Cardiac fibroblast (primary cell): ENCODE measurements at regions not wholly inside any gene's neighbourhood (a gene's known extent, or its start where the extent isn't known, plus 50 kb on each side); places are given as distances from the start of the nearest gene placed in this dataset.
A peak's percentile ranks its signal among the peaks of the same experiment; 100 is the strongest.

Experiments used
- DNase-seq, 2 donors: peaks; one replicate each; pipeline versions ENCODE4 v3.0.0 to v3.0.0-alpha.2; 2010; ENCODE audit warnings: low read depth in 2 of 2
- H3K4me3 ChIP-seq, 2 donors: replicated peaks in 1 of 2; 1 replicate in 1 of 2; 2 replicates in 1 of 2; pipeline ENCODE4 v1.5.1; 2011; ENCODE audit warnings: low read depth in 2 of 2, low read length in 2 of 2, mild to moderate bottlenecking in 2 of 2, moderate library complexity in 1 of 2
- TF ChIP-seq, protein P1 (sequence below): IDR thresholded peaks from one replicate; pipeline ENCODE4 v1.5.1; 2011; ENCODE audit warnings: low read depth, mild to moderate bottlenecking, low read length, inconsistent platforms

DNA sequence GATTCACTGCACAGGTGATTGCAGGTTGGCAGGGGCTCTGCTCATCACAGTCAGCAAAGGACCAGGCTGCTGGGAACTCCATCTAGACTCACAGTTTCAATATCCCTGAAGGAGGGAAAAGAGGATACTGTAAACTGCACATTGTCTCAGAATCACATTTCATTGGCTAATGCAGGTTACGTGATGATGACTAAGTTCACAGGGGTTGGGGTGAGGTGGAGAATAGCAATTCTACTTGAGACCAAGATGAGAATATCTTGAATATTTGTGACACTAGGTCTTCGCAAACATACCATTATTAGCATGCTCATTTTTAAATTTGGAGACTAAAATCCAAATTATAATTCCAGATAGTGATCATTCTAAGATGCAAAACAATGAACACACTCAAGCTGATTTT, 208.5 kb upstream of the CITED2 start:
- H3K4me3 ChIP-seq: no peak overlapping the region
- DNase-seq: peak in 1 of 2 donors; percentile 31
- TF ChIP-seq, protein P1, sequence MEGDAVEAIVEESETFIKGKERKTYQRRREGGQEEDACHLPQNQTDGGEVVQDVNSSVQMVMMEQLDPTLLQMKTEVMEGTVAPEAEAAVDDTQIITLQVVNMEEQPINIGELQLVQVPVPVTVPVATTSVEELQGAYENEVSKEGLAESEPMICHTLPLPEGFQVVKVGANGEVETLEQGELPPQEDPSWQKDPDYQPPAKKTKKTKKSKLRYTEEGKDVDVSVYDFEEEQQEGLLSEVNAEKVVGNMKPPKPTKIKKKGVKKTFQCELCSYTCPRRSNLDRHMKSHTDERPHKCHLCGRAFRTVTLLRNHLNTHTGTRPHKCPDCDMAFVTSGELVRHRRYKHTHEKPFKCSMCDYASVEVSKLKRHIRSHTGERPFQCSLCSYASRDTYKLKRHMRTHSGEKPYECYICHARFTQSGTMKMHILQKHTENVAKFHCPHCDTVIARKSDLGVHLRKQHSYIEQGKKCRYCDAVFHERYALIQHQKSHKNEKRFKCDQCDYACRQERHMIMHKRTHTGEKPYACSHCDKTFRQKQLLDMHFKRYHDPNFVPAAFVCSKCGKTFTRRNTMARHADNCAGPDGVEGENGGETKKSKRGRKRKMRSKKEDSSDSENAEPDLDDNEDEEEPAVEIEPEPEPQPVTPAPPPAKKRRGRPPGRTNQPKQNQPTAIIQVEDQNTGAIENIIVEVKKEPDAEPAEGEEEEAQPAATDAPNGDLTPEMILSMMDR: no peak

DNA sequence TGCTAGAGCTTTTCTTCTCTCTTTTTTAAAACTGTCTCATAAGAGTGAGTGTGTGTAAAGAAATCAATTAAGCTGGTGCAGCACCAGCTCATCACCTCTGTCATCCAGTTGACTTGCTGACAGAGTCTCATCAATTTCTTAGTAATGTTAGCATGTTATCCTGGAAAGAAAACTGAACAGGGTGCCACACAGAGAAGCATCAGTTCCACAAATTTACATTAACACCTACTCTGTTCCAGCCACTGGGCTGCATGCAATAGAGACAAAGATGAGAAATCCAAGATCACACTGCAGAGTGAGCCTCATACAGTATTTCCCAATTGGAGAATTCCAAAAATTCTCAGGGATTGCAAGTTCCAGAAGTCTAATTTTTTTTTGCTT, 207.0 kb upstream of the CITED2 start:
- H3K4me3 ChIP-seq: no peak overlapping the region
- DNase-seq: no peak
- TF ChIP-seq, protein P1: no peak

DNA sequence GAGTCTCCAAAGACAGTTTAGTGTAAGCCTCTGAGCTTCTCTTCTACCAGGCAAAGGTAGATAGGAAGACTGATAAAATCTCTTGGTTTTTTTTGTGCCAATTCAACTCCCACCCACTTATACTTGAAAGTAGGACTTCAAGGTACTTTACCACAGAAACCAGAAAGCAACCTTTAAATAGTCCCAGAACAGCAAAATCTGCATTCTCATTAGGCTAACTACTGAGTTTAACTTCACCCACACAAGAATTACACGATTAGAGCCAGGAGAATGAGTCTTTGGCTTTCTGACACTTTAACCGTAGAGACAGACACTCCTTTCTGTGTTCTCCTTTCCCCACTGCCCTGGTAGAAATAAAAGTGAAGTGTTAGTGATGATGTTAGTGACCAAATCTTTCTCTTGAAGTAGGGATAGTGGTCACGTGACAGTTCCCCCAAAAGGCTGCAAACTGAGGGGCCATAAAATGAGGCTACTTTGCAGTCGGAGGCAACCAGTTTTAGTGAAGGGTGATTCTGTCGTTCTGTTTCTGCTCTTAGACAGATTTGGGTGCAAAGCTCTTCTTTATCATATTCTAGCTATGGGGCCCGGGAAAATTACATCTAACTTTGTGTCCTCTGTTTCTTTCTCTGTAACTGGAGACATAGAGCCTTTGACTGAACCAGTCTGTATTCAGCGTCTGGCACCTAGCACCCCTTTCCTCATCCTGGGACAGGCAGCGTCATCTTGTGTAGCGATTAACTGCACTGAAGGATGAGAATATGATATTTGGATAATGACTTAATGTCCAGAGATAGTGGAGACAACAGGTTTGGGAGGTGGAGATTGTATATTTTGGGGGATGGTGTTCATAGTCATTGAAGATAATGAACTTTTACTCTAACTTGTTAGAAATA, 206.4 kb upstream of the CITED2 start:
- TF ChIP-seq, protein P1: no peak
- H3K4me3 ChIP-seq: no peak overlapping the region
- no peak for DNase-seq

DNA sequence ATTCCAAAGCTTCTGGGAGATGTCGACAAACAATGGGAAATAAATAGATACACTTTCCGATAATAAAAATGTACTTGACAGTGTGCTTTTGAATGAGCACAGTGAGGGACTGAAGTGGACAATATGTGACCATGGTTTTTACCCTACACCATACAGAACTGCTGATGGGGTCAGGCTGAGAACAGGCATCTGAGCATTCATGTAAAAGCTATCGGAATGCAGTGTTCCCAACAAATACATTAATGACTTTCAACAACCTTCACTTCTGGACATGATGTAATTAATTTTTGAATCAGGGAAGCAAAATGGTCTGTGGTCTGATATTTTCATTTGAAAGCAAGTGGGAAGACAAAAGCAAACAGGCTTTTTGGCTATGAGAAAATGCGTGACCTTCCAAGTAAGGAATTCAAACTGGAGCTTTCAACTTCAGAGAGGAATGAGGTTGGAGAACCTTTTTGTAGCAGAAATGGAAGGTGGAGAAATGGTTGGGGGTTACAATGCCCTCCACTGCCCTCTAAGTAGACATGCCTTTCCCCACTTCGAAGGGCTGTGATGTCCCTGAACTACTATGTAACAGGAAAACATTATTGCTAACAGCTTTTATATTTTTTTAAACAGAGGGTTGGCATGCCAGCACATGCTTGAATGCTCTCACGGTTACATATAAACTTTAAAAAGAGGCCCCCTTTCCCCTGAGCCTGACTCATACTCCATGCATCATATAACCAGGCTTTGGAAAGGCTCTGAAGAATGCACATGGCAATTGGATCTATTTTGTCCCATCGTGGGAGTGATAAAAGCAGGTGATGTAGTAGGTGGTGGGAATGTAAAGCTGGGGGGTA, 203.5 kb upstream of the CITED2 start:
- no peak overlapping the region for H3K4me3 ChIP-seq
- peak; percentile 76 to 92 for DNase-seq

DNA sequence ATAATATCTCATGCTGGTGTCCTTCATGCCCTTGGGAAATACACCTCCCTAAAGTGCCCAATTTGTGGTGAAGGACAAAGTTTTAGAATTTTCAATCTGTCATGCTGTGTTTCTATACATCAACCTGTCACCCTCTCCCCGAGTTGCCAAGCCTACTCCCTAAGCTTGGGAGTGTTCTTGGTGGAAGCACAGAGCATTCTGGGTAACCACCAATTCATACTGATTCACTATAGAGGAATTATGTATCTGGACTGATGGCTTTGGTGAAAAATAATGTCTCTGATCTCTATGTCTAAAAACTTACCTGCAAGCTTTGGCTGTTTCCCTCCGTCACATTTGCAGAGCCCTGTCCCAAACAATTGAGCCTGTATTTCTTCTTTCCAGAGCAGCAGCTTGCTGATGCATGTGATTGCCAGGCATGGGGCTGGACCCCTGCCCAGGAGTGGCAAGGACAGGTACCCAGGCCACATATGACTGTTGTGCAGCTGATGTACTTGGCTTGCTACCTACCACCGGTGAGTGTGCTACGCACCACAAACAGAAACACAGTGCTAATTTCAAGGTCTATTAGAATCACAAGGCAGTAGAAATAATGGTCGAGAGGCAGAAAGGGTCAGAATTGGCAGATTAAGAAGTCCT, 202.8 kb upstream of the CITED2 start:
- no peak overlapping the region for H3K4me3 ChIP-seq
- TF ChIP-seq, protein P1: no peak
- DNase-seq: peak in 1 of 2 donors; percentile 31

More for the DNA sequence above, 203.5 kb upstream of the CITED2 start:
- TF ChIP-seq, protein P1: no peak

DNA sequence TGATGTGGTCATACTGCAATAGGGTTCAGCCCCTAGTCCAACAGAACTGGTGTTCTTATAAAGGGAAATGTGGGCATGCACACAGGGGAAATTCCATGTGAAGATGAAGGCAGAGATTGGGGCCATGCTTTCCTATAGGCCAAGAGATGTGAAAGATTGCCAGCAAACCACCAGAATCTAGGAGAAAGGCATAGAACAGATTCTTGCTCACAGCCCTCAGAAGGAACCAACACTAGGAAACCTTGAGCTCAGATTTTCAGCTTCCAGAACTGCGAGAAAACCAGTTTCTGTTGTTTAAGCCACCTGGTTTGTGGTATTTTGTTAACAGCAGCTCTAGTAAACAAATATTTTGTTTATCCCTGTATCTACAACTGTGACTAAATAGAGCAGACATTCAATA, 197.6 kb upstream of the CITED2 start:
- H3K4me3 ChIP-seq: no peak overlapping the region
- no peak for DNase-seq
- TF ChIP-seq, protein P1: no peak
